GM19467 (cell line): ENCODE measurements at regions not wholly inside any gene's neighbourhood (a gene's known extent, or its start where the extent isn't known, plus 50 kb on each side); places are given as distances from the start of the nearest gene placed in this dataset.
"Not testable (repeated sequence)": the region's sequence is repeated elsewhere in the genome, so short reads cannot be mapped to it uniquely, and the experiment has no call there.

ENCODE experiments used
- ATAC-seq: cut with Tn5 transposase; IDR thresholded peaks from one replicate; pipeline ENCODE4 v1.9.1; 2021; ENCODE audit warnings: mild to moderate bottlenecking, moderate library complexity; ENCODE audit not compliant: unreplicated experiment

- ATAC-seq, result no peak
Observed at GRCh38 chr11:109480251-109480650, 58.3 kb downstream of the C11orf87 start.

- no peak for ATAC-seq
Observed at GRCh38 chr11:109486129-109486528, 64.1 kb downstream of the C11orf87 start.

GRCh38 chr11:109490953-109491635 lies 69.1 kb downstream of the C11orf87 start:
- no peak for ATAC-seq

- no peak for ATAC-seq
Observed at GRCh38 chr11:109506115-109506514, 84.1 kb downstream of the C11orf87 start.

- ATAC-seq, result no peak
Observed at GRCh38 chr11:109507331-109507730, 85.3 kb downstream of the C11orf87 start.

- ATAC-seq, result no peak
Observed at GRCh38 chr11:109507836-109508561, 86.0 kb downstream of the C11orf87 start.

- ATAC-seq, result no peak
Observed at GRCh38 chr11:109508943-109509342, 87.0 kb downstream of the C11orf87 start.

- ATAC-seq, result no peak
Observed at GRCh38 chr11:109510316-109510715, 88.3 kb downstream of the C11orf87 start.

GRCh38 chr11:109511598-109511997 lies 89.6 kb downstream of the C11orf87 start:
- ATAC-seq, result no peak

GRCh38 chr11:109512249-109512648 lies 90.3 kb downstream of the C11orf87 start:
- no peak for ATAC-seq

GRCh38 chr11:109512680-109513079 lies 90.7 kb downstream of the C11orf87 start:
- no peak for ATAC-seq

- ATAC-seq, result no peak
Observed at GRCh38 chr11:109514313-109515018, 92.5 kb downstream of the C11orf87 start.

- ATAC-seq, result no peak
Observed at GRCh38 chr11:109519253-109519652, 97.3 kb downstream of the C11orf87 start.

- no peak for ATAC-seq
Observed at GRCh38 chr11:109521571-109522086, 99.6 kb downstream of the C11orf87 start.

- no peak for ATAC-seq
Observed at GRCh38 chr11:109522116-109522755, 100.2 kb downstream of the C11orf87 start.

GRCh38 chr11:109525636-109526035 lies 103.6 kb downstream of the C11orf87 start:
- ATAC-seq, result not testable (repeated sequence)

- no peak for ATAC-seq
Observed at GRCh38 chr11:109526061-109526460, 104.1 kb downstream of the C11orf87 start.

- ATAC-seq, result no peak
Observed at GRCh38 chr11:109526931-109527330, 104.9 kb downstream of the C11orf87 start.

- ATAC-seq, result no peak
Observed at GRCh38 chr11:109527496-109527895, 105.5 kb downstream of the C11orf87 start.

GRCh38 chr11:109547356-109548027 lies 125.5 kb downstream of the C11orf87 start:
- ATAC-seq, result no peak

GRCh38 chr11:109552376-109552775 lies 130.4 kb downstream of the C11orf87 start:
- ATAC-seq, result no peak
